ENCODE measurements at regions not wholly inside any gene's neighbourhood (a gene's known extent, or its start where the extent isn't known, plus 50 kb on each side); places are given as distances from the start of the nearest gene placed in this dataset.

- no peak for DNase-seq
Observed at GRCh38 chr11:127451861-127452260, 451.3 kb upstream of the KIRREL3 start.

GRCh38 chr11:127448101-127448500 is 447.5 kb upstream of the KIRREL3 start:
- no peak for DNase-seq

- no peak for DNase-seq
Observed at GRCh38 chr11:127445476-127445875, 444.9 kb upstream of the KIRREL3 start.

GRCh38 chr11:127443297-127443696 is 442.7 kb upstream of the KIRREL3 start:
- DNase-seq = no peak

GRCh38 chr11:127440616-127441015 is 440.0 kb upstream of the KIRREL3 start:
- no peak for DNase-seq

DNA sequence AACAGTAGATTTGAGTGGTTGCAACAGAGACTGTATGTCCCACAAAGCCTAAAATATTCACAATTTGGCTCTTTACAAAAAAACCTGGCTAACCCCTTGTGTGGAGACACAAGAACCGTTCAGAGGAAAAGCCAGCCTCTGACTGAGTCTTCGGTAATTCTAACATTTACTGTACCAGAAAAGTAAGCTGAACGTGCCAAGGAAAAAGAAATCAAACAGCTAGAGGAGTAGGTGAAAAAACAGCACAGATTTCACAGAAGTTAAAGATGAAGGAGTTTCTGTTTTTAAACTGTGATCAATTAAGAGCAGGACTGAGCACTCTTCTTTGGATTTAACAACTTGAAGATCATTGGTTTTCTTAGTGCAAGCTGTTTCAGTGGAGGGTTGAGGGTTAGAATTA is 424.7 kb upstream of the KIRREL3 start:
- no peak for DNase-seq

DNA sequence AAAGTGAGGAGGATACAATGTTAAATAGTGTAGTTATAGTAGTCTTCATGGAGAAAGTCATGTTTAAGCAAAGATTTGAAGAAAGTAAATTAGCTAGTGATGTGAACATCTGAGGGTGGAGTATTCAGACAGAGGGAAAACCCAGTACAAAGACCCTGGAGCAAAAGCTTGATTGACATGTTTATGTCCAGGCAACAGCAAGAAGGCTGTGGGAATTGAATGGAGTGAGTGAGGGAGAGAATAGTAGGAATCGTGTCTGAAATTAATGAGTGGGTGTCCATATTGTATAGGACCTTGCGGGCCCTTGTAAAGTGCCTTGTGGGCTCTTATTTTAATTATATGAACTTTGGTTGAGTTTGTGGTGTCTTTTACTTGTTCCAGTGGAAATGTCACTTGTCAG is 424.1 kb upstream of the KIRREL3 start:
- no peak for DNase-seq

GRCh38 chr11:127420139-127420538 is 419.6 kb upstream of the KIRREL3 start:
- no peak for DNase-seq

DNA sequence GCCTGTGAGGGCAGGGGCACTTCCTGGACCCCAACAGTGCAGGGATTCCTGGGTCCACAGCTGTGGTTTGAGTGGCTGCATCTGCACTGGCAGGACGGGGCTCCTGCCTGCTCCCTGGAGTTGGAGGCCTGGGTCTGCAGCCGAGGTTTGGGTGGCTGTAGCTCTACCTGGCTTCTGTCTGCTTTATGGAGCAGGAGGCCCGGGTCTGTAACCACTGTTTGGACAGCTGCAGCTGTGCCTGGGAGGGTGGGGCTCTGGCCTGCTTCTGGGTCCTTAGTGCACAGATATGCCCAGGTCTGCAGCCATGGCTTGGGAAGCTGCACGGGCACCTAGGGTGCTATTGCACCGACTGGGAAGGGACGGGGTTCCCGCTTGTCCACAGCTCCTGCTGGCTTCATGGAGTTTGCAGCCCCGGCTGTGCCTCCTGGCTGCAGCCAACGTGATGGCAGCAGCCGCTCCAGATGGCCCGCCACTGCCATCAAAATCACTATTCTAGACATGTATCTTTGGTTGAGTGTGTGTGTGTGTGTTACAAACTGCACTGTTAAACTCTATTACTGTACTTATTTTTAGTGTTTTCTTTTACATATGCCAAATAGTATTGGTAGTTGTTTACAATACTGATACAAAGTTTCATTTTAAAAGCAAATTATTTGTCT is 412.3 kb upstream of the KIRREL3 start:
- DNase-seq = no peak

DNA sequence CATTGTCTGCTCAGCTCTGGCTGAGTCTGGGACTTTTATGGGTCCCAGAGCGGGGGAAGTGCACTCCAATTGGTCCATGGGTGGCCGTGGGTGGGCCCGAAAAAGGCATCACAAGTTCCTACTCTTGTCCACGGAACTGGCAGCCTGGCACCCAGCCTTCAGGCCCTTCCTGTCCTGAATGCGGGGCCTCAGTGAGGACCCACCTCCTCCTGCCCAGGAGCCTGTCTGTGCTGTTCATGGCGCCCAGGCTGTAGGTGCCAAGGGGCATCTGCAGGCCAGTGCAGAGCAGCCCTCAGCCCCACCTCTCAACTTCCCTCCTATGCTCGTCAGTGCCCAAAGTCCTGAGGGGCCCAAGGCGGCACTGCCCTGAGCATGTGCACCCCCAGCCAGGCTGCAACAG is 411.7 kb upstream of the KIRREL3 start:
- DNase-seq = no peak

- no peak for DNase-seq
Observed at GRCh38 chr11:127411283-127411682, 410.7 kb upstream of the KIRREL3 start.

DNA sequence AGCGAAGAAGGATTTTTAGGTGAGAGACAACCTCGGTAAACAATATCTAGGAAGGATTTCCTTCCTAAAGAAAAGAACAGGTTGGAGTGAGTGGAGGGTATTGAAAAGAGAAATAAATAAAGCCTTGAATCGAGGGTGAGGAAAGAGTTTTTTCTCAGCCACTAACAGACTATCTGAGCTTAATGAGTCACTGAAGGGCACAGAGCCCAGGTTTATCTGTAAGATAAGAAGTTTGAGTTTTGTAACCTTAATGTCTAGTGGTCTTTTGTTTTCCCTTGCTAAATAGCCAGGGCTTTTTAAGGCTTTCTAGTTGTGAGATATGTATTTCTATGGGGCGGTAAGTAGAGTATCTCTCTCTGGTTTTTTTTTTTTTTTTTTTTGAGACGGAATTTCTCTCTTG is 394.5 kb upstream of the KIRREL3 start:
- no peak for DNase-seq

- DNase-seq = no peak
Observed at GRCh38 chr11:127393460-127393997, 393.0 kb upstream of the KIRREL3 start.

DNA sequence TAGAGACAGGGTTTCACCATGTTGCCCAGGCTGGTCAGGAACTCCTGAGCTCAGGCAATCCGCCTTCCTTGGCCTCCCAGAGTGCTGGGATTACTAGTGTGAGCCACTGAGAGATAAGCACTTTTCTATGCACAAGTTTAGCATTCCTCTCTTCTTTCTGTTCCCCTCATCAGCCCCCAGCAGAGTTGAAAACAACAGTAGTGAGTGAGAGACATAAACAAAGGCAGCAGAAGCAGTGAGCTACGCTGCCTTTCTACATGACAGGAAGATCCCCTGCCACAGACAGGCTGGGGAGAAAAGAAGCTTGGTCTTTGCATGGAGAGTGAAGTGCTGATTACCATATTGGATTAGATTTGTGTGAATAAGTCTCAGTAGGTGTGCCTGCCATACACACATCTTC is 392.0 kb upstream of the KIRREL3 start:
- DNase-seq = no peak

DNA sequence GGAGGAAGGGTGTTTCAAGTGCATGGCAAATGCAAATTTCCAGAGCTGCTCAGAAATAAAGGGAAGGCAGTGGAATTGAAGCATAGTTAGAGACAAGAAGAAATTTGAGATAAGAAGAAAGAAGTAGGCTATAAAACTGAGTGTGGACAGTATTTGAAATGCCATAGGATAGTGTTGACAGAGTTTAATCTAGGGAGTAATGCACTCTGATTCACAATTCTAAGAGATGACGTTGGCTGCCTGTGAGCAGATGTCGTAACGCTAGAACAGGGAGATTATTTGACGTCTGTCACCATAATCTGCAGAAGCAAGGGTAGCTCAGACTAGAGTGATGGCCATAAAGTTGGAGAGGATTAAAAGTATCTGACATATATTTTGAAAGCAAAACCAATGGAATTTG is 389.9 kb upstream of the KIRREL3 start:
- no peak for DNase-seq

GRCh38 chr11:127385071-127385470 is 384.5 kb upstream of the KIRREL3 start:
- no peak for DNase-seq

DNA sequence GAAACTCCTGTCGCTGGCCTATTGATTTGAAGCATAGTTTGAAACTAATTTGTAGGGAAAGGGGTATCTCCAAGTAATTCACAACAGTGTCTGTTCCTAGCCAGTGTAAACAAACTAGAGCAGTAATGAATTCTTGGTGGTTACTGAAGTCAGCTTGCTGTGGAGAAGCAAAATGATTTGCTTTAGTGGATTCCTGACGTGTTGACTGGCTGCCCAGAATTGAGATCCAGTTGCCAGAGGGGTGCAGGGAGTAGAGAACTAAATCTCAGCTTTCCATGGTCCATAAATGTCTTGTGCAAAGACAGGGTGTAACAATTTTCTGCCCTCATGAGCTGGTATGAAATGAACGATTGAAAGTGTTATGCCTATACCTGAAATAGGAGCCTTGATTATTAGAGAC is 382.5 kb upstream of the KIRREL3 start:
- no peak for DNase-seq

- no peak for DNase-seq
Observed at GRCh38 chr11:127381247-127381646, 380.7 kb upstream of the KIRREL3 start.

DNA sequence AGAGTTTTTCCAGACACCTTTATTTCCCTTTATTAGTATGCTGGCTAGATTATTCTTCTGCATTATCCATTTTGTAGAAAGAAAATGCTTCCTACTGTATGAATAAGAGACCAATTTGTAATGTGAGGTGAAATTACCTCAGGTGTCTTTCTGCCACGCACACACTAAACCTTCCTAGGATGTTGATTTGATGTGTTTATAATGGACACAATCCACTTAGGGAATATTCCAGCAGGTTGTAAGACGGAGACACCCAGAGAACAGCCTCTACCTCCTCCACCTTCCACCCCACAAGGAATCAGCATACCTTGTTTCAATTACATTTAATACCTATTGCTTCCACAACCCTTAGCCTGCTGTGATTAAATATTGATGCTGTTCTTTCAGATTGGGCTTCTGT is 379.1 kb upstream of the KIRREL3 start:
- no peak for DNase-seq

GRCh38 chr11:127376301-127376700 is 375.7 kb upstream of the KIRREL3 start:
- DNase-seq = no peak

DNA sequence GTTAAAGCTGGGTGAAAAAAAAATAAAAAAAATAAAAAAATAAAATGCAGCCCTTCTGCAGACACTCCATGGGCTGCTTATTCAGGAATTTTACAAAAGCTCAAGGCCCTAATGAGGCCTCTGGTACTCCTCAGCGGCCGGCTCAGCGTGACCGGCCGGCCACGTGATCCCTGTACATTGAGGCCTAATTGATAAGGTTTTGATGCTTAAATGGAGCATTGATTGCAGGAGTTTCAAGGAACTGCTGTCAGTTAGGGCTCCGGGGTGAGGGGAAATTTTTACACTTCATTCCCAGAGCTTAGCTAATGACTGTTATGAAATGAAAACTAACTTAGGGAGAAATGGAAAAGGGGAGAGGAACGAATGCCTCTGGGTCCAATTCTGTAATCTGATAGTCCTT is 368.8 kb upstream of the KIRREL3 start:
- DNase-seq = no peak

- no peak for DNase-seq
Observed at GRCh38 chr11:127362754-127363308, 362.3 kb upstream of the KIRREL3 start.

GRCh38 chr11:127358160-127358559 is 357.6 kb upstream of the KIRREL3 start:
- DNase-seq = no peak

- DNase-seq = no peak
Observed at GRCh38 chr11:127350476-127350875, 349.9 kb upstream of the KIRREL3 start.

Data from NCI-H187 (cell line).